GM12878 (cell line): ENCODE measurements at regions not wholly inside any gene's neighbourhood (a gene's known extent, or its start where the extent isn't known, plus 50 kb on each side); places are given as distances from the start of the nearest gene placed in this dataset.

ENCODE experiments used
- CUX1 ChIP-seq: IDR thresholded peaks from 2 replicates; pipeline ENCODE4 v1.6.1; 2012; ENCODE audit warnings: improper control_type of control experiment, low read depth, low read length; ENCODE audit not compliant: insufficient replicate concordance
- FOXK2 ChIP-seq: fragments of 450-650 bp; IDR thresholded peaks from 2 replicates; pipeline ENCODE4 v1.6.1; 2017; ENCODE audit warnings: mild to moderate bottlenecking, moderate library complexity
- GATAD2B ChIP-seq: fragments of 450-650 bp; conservative IDR thresholded peaks from 2 replicates; pipeline ENCODE4 v1.6.1; 2017; ENCODE audit warnings: low read depth, mild to moderate bottlenecking, moderate library complexity
- HDGF ChIP-seq: fragments of 450-650 bp; IDR thresholded peaks from 2 replicates; pipeline ENCODE4 v1.6.1; 2016; ENCODE audit warnings: antibody characterized with exemption
- RELA ChIP-seq: fragments of 450-650 bp; IDR thresholded peaks from 2 replicates; pipeline ENCODE4 v1.8.0; 2014; ENCODE audit warnings: borderline replicate concordance; ENCODE audit not compliant: partially characterized antibody
- STAT3 ChIP-seq: IDR thresholded peaks from 2 replicates; pipeline ENCODE4 v1.6.1; 2011; ENCODE audit warnings: low read depth, low read length, improper control_type of control experiment
- ZBED1 ChIP-seq: IDR thresholded peaks from 2 replicates; pipeline ENCODE4 v1.6.1; 2016; ENCODE audit warnings: borderline replicate concordance
- TF ChIP-seq, protein P1 (sequence below): IDR thresholded peaks from 2 replicates; pipeline ENCODE4 v1.6.1; 2011; ENCODE audit warnings: low read depth, mild to moderate bottlenecking, low read length, moderate library complexity, borderline replicate concordance; ENCODE audit errors: extremely low read depth
- TF ChIP-seq, protein P2 (sequence below): fragments of 150-350 bp; IDR thresholded peaks from 2 replicates; pipeline ENCODE4 v1.6.1; 2016; ENCODE audit warnings: low read depth, low read length
- TF ChIP-seq, protein P3 (sequence below): fragments of 450-650 bp; formaldehyde crosslinking; IDR thresholded peaks from 2 replicates; pipeline ENCODE4 v1.5.0; 2022; ENCODE audit warnings: mild to moderate bottlenecking, missing genetic modification characterization
- TF ChIP-seq, protein P4 (sequence below): IDR thresholded peaks from 2 replicates; pipeline ENCODE4 v1.6.1; 2012; ENCODE audit warnings: low read depth, low read length, improper control_type of control experiment
- TF ChIP-seq, protein P5 (sequence below): IDR thresholded peaks from 2 replicates; pipeline ENCODE4 v1.6.1; 2011; ENCODE audit warnings: borderline replicate concordance, low read depth, mild to moderate bottlenecking, moderate library complexity, low read length; ENCODE audit not compliant: insufficient read depth, poor library complexity, severe bottlenecking

DNA sequence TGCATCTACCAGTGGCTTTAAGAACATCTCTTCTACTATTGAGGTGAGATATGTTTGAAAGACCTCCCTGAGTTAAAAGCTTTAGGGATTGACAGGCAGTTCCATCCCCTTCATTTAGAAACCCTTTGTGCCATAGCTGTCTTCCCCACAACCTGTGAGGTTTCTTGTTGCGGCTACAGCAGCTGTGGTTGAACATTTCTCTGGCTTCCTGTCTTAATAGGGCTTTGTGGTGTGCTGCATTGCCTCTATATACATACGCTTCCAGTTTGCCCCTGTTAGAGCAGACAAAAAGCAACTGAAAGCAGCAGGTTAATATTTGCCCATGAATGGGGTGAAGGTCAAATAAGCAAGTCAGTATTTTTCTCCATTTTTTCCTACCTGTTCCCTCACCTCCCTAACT lies 210.2 kb downstream of the TMEM200A start (continued):
- TF ChIP-seq FOXK2 (no peak), CUX1 (no peak), STAT3 (no peak), HDGF (no peak), GATAD2B (peak; percentile 44; the same call in 1 of the 2 replicates), ZBED1 (no peak), RELA (no peak)
- TF ChIP-seq, protein P1, sequence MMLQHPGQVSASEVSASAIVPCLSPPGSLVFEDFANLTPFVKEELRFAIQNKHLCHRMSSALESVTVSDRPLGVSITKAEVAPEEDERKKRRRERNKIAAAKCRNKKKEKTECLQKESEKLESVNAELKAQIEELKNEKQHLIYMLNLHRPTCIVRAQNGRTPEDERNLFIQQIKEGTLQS: no peak
- TF ChIP-seq, protein P2, sequence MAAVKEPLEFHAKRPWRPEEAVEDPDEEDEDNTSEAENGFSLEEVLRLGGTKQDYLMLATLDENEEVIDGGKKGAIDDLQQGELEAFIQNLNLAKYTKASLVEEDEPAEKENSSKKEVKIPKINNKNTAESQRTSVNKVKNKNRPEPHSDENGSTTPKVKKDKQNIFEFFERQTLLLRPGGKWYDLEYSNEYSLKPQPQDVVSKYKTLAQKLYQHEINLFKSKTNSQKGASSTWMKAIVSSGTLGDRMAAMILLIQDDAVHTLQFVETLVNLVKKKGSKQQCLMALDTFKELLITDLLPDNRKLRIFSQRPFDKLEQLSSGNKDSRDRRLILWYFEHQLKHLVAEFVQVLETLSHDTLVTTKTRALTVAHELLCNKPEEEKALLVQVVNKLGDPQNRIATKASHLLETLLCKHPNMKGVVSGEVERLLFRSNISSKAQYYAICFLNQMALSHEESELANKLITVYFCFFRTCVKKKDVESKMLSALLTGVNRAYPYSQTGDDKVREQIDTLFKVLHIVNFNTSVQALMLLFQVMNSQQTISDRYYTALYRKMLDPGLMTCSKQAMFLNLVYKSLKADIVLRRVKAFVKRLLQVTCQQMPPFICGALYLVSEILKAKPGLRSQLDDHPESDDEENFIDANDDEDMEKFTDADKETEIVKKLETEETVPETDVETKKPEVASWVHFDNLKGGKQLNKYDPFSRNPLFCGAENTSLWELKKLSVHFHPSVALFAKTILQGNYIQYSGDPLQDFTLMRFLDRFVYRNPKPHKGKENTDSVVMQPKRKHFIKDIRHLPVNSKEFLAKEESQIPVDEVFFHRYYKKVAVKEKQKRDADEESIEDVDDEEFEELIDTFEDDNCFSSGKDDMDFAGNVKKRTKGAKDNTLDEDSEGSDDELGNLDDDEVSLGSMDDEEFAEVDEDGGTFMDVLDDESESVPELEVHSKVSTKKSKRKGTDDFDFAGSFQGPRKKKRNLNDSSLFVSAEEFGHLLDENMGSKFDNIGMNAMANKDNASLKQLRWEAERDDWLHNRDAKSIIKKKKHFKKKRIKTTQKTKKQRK: no peak
- TF ChIP-seq, protein P3, sequence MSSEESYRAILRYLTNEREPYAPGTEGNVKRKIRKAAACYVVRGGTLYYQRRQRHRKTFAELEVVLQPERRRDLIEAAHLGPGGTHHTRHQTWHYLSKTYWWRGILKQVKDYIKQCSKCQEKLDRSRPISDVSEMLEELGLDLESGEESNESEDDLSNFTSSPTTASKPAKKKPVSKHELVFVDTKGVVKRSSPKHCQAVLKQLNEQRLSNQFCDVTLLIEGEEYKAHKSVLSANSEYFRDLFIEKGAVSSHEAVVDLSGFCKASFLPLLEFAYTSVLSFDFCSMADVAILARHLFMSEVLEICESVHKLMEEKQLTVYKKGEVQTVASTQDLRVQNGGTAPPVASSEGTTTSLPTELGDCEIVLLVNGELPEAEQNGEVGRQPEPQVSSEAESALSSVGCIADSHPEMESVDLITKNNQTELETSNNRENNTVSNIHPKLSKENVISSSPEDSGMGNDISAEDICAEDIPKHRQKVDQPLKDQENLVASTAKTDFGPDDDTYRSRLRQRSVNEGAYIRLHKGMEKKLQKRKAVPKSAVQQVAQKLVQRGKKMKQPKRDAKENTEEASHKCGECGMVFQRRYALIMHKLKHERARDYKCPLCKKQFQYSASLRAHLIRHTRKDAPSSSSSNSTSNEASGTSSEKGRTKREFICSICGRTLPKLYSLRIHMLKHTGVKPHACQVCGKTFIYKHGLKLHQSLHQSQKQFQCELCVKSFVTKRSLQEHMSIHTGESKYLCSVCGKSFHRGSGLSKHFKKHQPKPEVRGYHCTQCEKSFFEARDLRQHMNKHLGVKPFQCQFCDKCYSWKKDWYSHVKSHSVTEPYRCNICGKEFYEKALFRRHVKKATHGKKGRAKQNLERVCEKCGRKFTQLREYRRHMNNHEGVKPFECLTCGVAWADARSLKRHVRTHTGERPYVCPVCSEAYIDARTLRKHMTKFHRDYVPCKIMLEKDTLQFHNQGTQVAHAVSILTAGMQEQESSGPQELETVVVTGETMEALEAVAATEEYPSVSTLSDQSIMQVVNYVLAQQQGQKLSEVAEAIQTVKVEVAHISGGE (CRISPR knock-in tag): no peak
- TF ChIP-seq, protein P4, sequence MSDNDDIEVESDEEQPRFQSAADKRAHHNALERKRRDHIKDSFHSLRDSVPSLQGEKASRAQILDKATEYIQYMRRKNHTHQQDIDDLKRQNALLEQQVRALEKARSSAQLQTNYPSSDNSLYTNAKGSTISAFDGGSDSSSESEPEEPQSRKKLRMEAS: no peak
- TF ChIP-seq, protein P5, sequence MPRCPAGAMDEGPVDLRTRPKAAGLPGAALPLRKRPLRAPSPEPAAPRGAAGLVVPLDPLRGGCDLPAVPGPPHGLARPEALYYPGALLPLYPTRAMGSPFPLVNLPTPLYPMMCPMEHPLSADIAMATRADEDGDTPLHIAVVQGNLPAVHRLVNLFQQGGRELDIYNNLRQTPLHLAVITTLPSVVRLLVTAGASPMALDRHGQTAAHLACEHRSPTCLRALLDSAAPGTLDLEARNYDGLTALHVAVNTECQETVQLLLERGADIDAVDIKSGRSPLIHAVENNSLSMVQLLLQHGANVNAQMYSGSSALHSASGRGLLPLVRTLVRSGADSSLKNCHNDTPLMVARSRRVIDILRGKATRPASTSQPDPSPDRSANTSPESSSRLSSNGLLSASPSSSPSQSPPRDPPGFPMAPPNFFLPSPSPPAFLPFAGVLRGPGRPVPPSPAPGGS: no peak
